GM13977 (cell line): ENCODE measurements at regions not wholly inside any gene's neighbourhood (a gene's known extent, or its start where the extent isn't known, plus 50 kb on each side); places are given as distances from the start of the nearest gene placed in this dataset.

ENCODE experiments used
- DNase-seq: peaks from one replicate; pipeline ENCODE4 v3.0.0; 2012; ENCODE audit warnings: low spot score
- CTCF ChIP-seq: IDR thresholded peaks from 2 replicates; pipeline ENCODE4 v1.5.1; 2012; ENCODE audit warnings: mild to moderate bottlenecking, control low read depth; ENCODE audit not compliant: insufficient read depth; ENCODE audit errors: extremely low read depth, missing control alignments
- in situ Hi-C: fragments of 300-500 bp; cut with MboI; formaldehyde crosslinking; loops from one replicate; pipeline ENCODE4 v1.12.0; 2022; ENCODE audit warnings: low sequenced_read_pairs, low pct_unique_long_range_greater_than_20kb, mixed read lengths, inconsistent platforms; ENCODE audit not compliant: unreplicated experiment

GRCh38 chr2:35915261-35915660, 440.3 kb upstream of the CRIM1 start:
- in situ Hi-C loops, result no loop called here
- no peak for TF ChIP-seq CTCF

GRCh38 chr2:35891936-35892335, 463.6 kb upstream of the CRIM1 start:
- TF ChIP-seq CTCF, result no peak
- DNase-seq, result no peak
- in situ Hi-C loops, result no loop called here

More at GRCh38 chr2:35915261-35915660, 440.3 kb upstream of the CRIM1 start:
- DNase-seq, result no peak

GRCh38 chr2:35891528-35891927, 464.1 kb upstream of the CRIM1 start:
- in situ Hi-C loops, result no loop called here
- TF ChIP-seq CTCF, result no peak
- DNase-seq, result no peak

- no peak for TF ChIP-seq CTCF
- in situ Hi-C loops, result no loop called here
- no peak for DNase-seq
These were observed 468.4 kb upstream of the CRIM1 start for GRCh38 chr2:35887146-35887545.

- no peak for DNase-seq
- in situ Hi-C loops, result no loop called here
- TF ChIP-seq CTCF, result no peak
These were observed 481.7 kb upstream of the CRIM1 start for GRCh38 chr2:35873921-35874320.

GRCh38 chr2:35871672-35872071, 483.9 kb upstream of the CRIM1 start:
- no peak for DNase-seq
- no peak for TF ChIP-seq CTCF
- in situ Hi-C loops, result no loop called here

- no peak for TF ChIP-seq CTCF
- no peak for DNase-seq
- in situ Hi-C loops, result no loop called here
These were observed 484.9 kb upstream of the CRIM1 start for GRCh38 chr2:35870713-35871112.
